Non-pigmented ciliary epithelial cell (primary cell): ENCODE measurements at regions not wholly inside any gene's neighbourhood (a gene's known extent, or its start where the extent isn't known, plus 50 kb on each side); places are given as distances from the start of the nearest gene placed in this dataset.
"Not testable (repeated sequence)": the region's sequence is repeated elsewhere in the genome, so short reads cannot be mapped to it uniquely, and the experiment has no call there.

Experiments used
- DNase-seq: peaks from one replicate; pipeline ENCODE4 v3.0.0-alpha.2; 2010; ENCODE audit warnings: low read depth

- not testable (repeated sequence) for DNase-seq
Observed at GRCh38 chr6:3672339-3672738, 79.2 kb downstream of the PXDC1 start.

- DNase-seq = no peak
Observed at GRCh38 chr6:3671382-3671781, 80.1 kb downstream of the PXDC1 start.

GRCh38 chr6:3670356-3670755 lies 81.2 kb downstream of the PXDC1 start:
- no peak for DNase-seq

GRCh38 chr6:3669916-3670315 lies 81.6 kb downstream of the PXDC1 start:
- no peak for DNase-seq

- DNase-seq = no peak
Observed at GRCh38 chr6:3665608-3666007, 85.9 kb downstream of the PXDC1 start.

GRCh38 chr6:3664625-3665041 lies 86.9 kb downstream of the PXDC1 start:
- no peak for DNase-seq

GRCh38 chr6:3663811-3664210 lies 87.7 kb downstream of the PXDC1 start:
- no peak for DNase-seq

GRCh38 chr6:3663081-3663480 lies 88.4 kb downstream of the PXDC1 start:
- no peak for DNase-seq

GRCh38 chr6:3661390-3661789 lies 90.1 kb downstream of the PXDC1 start:
- no peak for DNase-seq

- no peak for DNase-seq
Observed at GRCh38 chr6:3660473-3660872, 91.0 kb downstream of the PXDC1 start.

- no peak for DNase-seq
Observed at GRCh38 chr6:3659748-3660147, 91.8 kb downstream of the PXDC1 start.

- DNase-seq = no peak
Observed at GRCh38 chr6:3656076-3656475, 95.4 kb downstream of the PXDC1 start.

- DNase-seq = no peak
Observed at GRCh38 chr6:3654898-3655297, 96.6 kb downstream of the PXDC1 start.

GRCh38 chr6:3654436-3654835 lies 97.1 kb downstream of the PXDC1 start:
- no peak for DNase-seq

- DNase-seq = no peak
Observed at GRCh38 chr6:3653528-3654070, 97.9 kb downstream of the PXDC1 start.

GRCh38 chr6:3651698-3652229 lies 99.7 kb downstream of the PXDC1 start:
- DNase-seq = no peak

GRCh38 chr6:3650959-3651697 lies 100.4 kb downstream of the PXDC1 start:
- DNase-seq = no peak

GRCh38 chr6:3650076-3650958 lies 101.2 kb downstream of the PXDC1 start:
- DNase-seq = no peak

- no peak for DNase-seq
Observed at GRCh38 chr6:3648724-3649123, 102.8 kb downstream of the PXDC1 start.

GRCh38 chr6:3646616-3647362 lies 104.7 kb downstream of the PXDC1 start:
- no peak for DNase-seq

GRCh38 chr6:3644739-3645012 lies 106.8 kb downstream of the PXDC1 start:
- DNase-seq = no peak
